K562 (cell line): ENCODE measurements at regions not wholly inside any gene's neighbourhood (a gene's known extent, or its start where the extent isn't known, plus 50 kb on each side); places are given as distances from the start of the nearest gene placed in this dataset.

Experiments used
- CTCF ChIP-seq, 3 experiments: IDR thresholded peaks in 2 of 3; conservative IDR thresholded peaks in 1 of 3; 2 replicates each; pipeline ENCODE4 v1.5.1; 2011 to 2012; ENCODE audit warnings: low read length in 3 of 3, mild to moderate bottlenecking in 3 of 3, control low read depth in 2 of 3, improper control_type of control experiment in 1 of 3, inconsistent platforms in 1 of 3, low read depth in 1 of 3, mixed read lengths in 1 of 3, moderate library complexity in 1 of 3; ENCODE audit not compliant: insufficient read depth in 2 of 3
- E2F3 ChIP-seq: fragments of 250-450 bp; sonication (Bioruptor Pico); IDR thresholded peaks from 2 replicates; pipeline ENCODE4 v1.4.0; 2020; ENCODE audit warnings: mild to moderate bottlenecking
- JUNB ChIP-seq: fragments of 450-650 bp; formaldehyde crosslinking; conservative IDR thresholded peaks from 2 replicates; pipeline ENCODE4 v1.4.0; 2020; ENCODE audit warnings: mild to moderate bottlenecking
- NR3C1 ChIP-seq: sonication (generic); formaldehyde crosslinking; IDR thresholded peaks from 2 replicates; pipeline ENCODE4 v1.8.1; 2022; ENCODE audit warnings: missing genetic modification reagents
- SAP30 ChIP-seq: fragments of 200-600 bp; sonication (generic); IDR thresholded peaks from 2 replicates; pipeline ENCODE4 v1.6.1; 2012; ENCODE audit warnings: borderline replicate concordance, low read depth, mild to moderate bottlenecking, moderate library complexity, low read length, control low read depth, inconsistent platforms; ENCODE audit not compliant: insufficient read depth, poor library complexity, severe bottlenecking
- TAF1 ChIP-seq: IDR thresholded peaks from 2 replicates; pipeline ENCODE4 v1.6.1; 2011; ENCODE audit warnings: mild to moderate bottlenecking, low read length, moderate library complexity; ENCODE audit not compliant: insufficient read depth, control insufficient read depth, severe bottlenecking; ENCODE audit errors: extremely low read depth
- TCF15 ChIP-seq: fragments of 250-450 bp; sonication (Bioruptor Pico); IDR thresholded peaks from 2 replicates; pipeline ENCODE4 v1.8.0; 2022; ENCODE audit warnings: moderate library complexity, mild to moderate bottlenecking, inconsistent platforms
- ZBTB33 ChIP-seq: sonication (generic); formaldehyde crosslinking; IDR thresholded peaks from 2 replicates; pipeline ENCODE4 v1.8.1; 2023; ENCODE audit warnings: mild to moderate bottlenecking, missing genetic modification reagents

GRCh38 chr5:104551628-104552027 lies 989.0 kb upstream of the NUDT12 start:
- no peak for TF ChIP-seq JUNB (CRISPR knock-in tag)
- TF ChIP-seq TCF15: no peak
- TF ChIP-seq ZBTB33: no peak
- TF ChIP-seq TAF1: no peak
- no peak for TF ChIP-seq E2F3
- TF ChIP-seq SAP30: no peak
- no peak for TF ChIP-seq CTCF (IDR thresholded peaks at IDR 0.05 in 2 of 3, conservative IDR thresholded peaks at IDR 0.05 in 1 of 3; ENCODE audit: insufficient read depth in 2 of 3, low read depth in 1 of 3, low read length in 3 of 3)
- TF ChIP-seq NR3C1 (CRISPR knock-in tag): no peak
